Activated T-cell treated with anti-CD3 and anti-CD28 coated beads, Interleukin-2, amount 50 U/mL, for 48 hours (primary cell): ENCODE measurements at regions not wholly inside any gene's neighbourhood (a gene's known extent, or its start where the extent isn't known, plus 50 kb on each side); places are given as distances from the start of the nearest gene placed in this dataset.
"Not testable (repeated sequence)": the region's sequence is repeated elsewhere in the genome, so short reads cannot be mapped to it uniquely, and the experiment has no call there.

ENCODE experiments used
- DNase-seq, 2 experiments: peaks; one replicate each; pipeline ENCODE4 v3.0.0-alpha.2; 2020

DNA sequence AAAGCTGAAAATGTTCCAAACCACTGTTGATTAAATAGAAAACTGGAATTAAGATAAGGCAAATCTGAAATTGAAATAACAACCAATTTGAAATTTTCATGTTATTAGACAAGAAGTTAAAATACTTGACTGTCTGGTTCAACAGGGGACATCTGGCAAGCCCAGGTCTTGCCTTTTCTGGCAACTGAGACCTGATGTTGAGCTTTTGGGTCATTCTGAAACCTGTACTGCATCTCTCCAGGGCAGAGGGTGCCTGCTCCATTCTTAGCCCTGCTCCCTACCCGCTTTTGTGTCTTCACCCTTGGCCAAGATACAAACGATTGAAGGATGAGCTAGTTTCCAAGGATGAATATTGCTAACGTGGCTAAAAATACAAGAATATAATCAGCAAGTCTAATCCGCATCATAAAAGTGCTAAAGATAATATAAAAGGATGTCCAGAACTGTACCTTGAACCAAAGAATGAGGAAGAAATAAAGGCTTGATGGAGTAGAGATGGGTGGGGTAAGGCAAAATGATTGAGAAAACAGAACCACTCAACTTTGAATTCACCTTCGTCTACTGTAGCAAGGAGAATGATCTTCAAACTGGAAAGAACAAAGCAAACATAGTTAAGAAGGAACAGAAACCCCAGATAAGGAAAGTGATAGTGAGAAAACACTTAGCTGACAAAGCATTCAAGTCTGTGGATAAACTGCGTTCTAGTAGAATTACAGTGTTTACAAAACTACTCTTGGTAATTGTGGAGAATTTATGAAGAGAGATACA is 109.8 kb upstream of the MAN1A1 start:
- DNase-seq: no peak

DNA sequence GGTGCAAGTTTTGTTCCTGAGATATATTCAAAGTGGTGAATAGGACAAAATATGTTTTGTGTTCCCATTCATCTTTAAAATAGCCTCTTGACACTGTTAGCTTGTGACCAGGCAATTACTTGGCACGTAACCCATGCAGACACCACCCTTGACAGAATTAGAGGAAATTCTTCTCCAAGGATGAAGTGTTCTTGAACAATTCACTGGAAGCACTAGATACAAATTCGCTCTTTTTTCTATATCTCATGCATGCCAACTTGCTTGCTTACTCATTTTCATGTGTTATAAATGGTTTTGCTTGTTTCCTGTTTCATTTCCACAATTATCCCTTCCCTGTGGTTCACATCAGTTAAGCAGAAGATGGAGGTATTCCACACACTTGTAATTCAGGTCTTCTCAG is 105.2 kb upstream of the MAN1A1 start:
- DNase-seq: no peak

DNA sequence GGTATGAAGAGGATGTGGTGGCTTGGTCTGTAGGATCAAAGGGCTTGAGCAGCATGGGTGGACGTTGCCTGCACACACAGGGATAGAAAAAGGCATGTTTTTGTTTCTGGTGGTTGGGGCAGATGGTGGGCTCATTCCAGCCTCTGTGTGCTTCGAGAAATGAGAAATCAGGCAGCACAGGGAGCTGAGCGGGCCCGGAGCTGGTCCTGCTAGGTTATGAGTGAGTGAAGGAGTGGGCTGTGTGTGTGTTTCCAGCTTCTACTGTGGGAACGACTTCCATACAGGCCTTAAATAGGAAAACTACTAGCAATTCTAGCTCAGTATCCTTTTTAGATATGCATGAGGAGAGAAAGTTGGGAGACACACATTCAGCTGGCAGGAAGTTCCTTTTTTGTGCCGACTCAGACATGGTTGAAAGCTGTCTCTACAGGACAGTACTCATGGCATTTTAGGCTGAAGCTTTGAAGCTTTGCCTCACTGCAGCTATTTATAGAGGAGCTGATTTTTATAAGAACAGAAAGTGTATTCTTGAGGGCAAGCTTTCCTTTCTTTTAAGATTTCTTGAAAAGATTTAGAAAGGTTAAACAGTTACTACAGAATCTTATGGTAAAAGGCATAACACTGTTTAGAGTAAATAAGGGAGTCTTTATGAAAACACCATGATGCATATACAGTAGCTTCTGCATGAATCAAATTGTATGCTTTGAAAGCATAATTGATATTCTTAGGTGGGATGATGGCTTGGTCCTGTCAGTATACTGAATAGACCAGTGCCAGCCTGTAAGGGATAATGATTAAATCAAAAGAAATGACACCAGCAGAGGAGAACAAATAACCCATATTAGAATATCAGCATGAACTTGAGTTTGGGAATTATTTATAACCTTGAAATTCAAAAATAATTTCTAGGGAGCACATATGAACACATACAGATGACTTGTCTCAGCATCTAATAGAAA is 104.0 kb upstream of the MAN1A1 start:
- no peak for DNase-seq

DNA sequence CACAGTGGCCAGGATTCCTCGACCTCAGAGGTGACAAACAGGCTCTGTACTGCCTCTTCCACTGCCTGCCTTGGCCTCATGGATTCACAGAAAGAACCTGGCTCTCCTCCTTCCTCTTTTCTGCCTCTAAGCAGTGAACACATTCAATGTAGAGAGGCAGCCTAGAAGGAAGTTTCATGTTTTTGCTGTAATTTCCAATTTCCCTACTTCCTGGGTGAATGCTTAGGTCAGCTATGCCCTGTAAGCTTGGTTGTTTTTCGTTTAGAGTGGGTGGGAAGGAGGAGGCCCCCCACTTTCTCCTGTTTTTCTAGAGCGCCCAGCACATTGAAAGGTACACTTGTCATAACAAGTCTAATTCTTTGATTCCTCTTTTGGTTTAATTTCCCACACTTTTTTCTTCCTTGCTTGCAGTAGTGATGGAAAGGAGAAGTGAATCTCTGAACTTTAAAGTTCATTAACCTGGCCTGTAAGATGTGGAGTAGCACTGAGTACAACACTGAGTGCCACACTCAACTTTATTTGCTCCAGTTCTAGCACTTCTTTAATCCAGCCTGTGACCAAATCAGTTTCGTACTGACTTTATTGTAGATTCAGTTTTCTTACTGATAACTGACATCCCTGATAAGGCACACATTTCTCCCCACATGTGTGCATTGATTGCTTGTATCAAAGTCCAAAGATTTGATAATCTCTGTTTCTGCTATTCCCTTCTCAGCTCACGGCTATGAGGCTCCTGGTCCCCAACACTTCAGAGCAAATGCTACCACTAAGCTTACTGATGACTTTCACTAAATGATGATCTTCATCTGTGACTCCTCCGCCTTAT is 100.0 kb upstream of the MAN1A1 start:
- DNase-seq: no peak

DNA sequence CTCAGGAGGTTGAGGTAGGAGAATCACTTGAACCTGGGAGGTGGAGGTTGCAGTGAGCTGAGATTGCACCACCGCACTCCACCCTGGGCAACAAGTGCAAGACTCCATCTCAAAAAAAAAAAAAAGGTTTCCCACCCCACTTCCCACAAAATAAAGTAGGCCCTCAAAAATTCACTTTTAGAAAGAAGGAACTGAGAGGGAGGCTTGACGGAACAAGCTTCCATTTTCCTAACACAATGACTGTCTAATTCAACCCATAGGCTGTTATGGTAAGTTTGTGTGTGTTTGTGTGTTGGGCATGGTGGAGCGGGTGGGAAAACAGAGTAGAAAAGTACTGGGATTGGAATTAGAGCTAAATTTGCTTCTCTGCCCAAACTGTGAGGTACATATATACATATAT is 98.4 kb upstream of the MAN1A1 start:
- DNase-seq: no peak

DNA sequence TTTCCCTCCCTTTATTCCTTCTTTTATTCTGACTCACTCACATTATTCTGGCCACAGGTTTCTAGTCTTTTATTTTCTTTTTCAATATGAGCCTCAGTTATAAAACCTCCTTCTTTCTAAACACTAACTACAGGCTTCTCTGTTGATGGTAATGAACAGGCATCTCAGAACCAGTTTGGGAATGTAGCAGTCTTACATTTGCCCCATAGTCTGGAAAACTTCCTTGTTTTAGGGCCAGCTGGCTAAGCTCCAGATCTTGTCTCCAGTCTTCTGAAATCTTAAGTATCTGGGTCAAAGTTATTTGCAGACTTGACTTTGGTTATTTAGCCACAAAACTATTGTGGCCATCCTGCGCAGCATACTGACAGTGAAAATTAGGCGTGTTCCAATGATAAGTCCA is 97.0 kb upstream of the MAN1A1 start:
- no peak for DNase-seq

DNA sequence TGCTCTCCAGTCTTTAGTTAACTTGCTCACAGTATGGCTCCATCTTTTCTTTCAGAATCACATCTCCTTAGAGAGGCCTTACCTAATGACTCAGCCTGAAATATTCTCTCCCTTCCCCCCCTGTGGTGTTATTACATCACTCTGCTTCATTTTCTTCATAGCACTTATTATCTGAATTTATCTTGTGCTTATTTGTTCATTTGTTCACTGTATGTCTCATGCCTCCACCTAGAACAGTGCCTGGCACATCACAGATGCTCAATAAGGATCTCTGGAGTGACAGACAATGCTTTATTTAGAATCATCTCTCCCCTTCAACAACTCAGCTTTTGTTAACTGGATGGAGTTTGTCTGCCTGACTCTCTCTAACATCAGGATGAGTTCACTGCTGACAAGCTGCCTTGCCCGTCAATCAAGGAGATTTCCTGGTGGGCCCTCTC is 96.6 kb upstream of the MAN1A1 start:
- no peak for DNase-seq

DNA sequence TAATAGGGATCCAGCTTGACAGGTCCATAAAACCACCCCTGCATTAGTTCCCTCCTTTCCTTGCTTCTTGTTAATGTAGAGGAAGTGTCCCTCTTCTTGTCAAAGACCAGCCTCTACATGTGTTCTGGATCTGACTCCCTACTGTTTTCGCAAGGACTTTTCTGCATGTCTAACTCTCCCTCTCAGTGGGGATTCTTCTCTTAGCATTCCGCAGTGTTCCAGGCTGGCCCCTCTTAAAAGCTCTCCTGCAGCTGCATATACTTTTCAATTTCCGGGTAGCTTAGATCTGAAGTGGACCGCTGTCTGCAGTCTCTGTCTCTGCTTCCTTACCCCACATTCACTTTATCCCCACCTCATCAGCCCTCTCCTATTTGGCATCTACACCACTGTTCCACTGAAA is 96.1 kb upstream of the MAN1A1 start:
- no peak for DNase-seq

DNA sequence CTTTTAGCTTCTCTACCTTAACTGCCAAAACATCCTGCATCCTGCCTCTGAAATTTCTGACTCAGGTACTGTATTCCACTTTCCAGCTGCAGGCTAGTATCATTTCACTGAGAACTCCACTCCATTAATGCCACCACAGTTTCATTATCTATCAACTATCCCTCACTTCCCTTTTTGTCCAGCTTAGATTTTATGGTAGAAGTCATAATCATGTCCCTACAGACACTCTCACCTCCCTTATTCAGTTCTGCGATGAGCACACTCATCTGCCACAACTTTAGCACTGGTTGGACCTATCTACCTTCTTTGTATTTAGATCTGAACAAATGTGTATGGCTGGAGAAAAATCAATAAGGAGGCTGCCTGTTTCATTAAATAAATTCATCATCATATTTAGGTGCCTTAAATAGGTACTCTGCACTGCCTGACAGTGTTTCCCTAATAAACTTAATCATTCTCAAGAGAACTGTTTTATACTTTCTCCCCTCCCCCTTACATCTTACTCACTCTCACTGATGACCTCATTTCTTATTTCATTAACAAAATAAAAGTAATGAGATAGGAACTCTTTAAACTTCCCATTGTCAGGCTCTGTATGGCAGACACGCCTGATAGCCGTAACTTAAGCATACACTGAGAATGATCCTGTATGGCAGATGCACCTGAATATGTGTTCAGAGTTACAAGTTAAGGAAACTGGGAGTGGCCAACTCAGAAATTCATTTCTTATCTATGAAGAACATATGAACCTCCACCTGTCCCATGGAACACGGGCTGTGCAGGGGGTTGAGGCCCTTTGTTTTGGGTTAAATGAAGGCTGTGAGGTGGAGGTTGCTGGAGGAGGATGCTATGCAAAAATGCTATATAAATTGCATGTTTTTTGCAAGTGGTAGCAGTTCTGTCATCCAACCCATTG is 95.3 kb upstream of the MAN1A1 start:
- no peak for DNase-seq

DNA sequence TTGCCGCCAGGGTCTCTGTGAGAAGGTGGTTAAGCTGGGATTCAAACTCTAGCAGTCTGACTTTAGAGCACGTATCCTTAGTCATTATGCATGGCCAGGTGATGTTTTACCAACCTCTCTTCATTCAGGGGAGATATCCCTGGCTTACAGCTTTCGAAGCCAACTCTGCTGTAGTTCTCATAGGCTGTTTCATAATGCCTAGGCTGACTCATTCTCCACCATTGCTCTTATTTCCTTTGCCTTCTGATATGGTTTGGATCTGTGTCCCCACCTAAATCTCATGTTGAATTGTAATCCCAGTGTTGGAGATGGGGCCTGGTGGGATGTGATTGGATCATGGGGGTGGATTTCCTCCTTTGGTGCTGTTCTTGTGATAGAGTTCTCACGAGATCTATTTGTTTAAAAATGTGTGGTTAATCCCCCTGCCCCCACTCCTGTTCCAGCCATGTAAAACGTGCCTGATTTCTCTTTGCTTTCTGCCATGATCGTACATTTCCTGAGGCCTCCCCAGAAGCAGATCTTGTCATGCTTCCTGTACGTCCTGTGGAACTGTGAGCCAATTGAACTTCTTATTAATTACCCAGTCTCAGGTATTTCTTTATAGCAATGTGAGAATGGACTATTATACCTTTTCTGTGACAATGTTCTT is 94.6 kb upstream of the MAN1A1 start:
- no peak for DNase-seq

DNA sequence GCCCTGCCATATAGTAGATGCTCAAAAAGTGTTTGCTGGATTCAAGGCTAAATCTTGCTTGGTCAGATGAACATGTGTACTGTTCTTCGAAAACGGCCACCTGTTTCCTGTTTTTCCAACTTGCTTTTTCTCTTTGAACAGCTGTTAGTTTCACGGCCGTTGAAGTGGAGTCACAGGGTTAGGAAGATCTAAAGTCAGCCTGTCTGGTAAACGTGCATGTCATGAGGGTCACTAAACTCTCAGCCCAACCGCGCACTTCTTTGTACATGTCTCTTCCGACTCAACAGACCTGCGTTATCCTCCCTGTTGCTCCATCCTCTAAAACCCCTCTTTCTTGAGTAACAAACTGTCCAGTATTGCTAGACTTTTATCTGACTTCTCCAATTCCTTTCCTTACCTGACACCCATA is 93.2 kb upstream of the MAN1A1 start:
- DNase-seq: no peak

DNA sequence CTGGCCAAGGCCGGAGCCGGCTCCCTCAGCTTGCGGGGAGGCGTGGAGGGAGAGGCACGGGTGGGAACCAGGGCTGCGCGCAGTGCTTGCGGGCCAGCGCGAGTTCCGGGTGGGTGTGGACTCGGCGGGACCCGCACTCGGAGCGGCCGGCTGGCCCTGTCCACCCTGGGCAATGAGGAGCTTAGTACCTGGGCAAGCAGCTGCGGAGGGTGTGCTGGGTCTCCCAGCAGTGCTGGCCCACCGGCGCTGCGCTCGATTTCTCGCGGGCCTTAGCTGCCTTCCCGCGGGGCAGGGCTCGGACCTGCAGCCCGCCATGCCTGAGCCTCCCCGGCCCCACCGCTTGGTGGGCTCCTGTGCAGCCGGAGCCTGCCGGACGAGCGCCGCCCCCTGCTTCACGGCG is 91.4 kb upstream of the MAN1A1 start:
- DNase-seq: no peak

DNA sequence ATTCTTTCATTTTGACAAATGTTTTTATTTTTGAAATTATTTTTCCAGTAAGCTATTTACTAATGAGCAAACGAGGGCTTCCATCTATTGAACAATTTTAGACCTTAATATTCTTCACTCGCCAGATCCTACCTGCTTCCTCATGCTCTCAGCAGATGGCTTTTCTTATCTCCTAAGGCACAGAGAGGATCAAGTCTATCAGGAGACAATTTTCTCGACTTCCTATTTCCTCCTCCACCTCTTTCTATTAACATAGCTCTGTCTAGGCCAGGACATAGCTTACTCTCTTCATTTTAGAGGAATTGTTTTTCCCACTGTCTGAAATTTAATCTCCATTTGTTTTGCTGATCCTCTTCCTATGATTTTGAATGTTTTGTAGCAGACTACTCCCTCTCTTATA is 87.0 kb upstream of the MAN1A1 start:
- DNase-seq: no peak

DNA sequence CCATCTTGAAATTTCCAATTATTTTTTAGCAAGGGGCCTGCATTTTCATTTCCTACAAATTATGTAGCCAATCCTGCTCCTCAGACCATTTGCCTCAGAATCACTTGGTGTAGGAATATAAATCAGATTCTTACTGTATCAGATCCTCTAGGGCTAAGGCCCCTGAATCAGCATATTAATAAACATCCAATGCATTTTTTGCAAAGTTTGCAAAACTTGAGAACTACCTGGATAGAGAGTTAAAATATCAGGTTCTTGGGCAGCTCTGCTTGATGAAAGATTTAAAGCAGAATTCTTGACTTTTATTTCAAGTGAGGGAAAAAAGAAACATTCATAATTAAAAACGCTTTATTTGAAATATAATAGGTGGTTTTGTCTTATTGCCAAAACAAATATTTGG is 82.2 kb upstream of the MAN1A1 start:
- DNase-seq: no peak

DNA sequence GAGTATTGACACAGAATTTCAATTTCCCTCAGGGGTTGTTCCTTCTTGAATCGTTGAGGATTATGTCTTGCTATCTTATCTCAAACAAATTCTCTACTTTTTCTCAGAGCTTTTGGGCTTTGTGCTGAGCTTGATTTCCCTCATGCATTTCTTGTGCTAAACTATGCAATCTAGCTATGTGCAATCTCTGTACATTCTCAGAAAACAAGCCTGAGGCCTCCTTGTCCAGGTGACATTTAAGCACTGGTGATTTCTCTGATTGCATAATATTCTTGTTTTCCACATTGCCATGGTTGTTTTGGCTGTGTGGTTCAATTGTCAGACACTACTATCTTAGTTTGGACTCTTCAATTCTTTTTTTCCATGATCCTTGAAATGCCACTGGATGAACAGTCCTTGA is 81.2 kb upstream of the MAN1A1 start:
- no peak for DNase-seq

DNA sequence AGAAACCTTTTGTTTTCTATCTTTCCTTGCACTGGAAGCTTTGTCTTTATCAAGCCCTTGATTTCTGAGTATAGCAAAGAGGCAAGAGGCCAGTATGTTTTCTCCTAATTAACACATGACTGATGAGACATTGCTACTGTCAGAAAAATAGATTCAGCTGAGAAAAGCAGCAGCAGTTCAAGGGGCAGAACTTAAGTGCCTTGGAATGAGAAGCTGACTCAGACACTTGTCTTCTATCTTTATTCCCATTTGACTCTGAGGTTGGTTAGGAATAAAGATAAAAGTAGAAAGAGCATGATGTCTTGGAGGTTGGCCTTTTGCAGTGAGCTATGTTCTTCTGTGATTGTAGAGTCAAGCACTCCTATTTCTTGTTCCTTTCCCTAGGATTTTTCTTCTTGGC is 79.1 kb upstream of the MAN1A1 start:
- DNase-seq: no peak

DNA sequence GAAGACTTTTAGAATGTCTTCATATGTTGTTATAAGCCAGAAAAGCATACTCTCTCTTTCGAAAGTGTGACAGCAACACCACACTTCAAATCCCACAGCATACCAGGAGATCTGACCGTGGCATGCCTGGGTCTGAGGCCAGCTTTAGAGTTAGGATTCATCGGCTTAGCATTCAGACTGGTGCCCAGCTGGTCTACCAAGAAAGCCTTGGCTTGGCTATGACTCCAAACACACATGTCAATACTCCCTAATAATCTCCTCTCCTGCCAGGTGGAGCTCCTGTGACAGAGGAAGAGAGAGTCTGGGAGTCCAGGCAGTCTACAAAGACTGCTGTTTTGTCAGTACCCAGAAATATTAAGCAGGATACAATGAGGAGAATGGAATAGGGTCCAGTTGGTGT is 77.1 kb upstream of the MAN1A1 start:
- no peak for DNase-seq

DNA sequence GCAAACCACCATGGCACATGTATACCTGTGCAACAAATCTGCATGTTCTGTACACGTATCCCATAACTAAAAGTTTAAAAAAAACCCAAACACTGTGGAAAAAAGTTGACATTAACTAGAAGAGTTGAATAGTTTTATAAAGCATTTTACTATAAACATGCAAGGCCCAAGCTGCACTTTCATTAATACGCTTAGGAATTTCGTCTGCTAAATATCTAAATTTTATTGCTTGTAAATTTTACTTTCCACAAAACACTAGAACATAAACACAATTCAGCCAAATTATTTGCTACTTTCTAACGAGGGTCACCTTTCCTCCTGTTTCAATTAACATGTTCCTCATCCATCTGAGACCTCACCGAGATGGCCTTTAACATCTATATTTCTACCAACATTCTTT is 74.4 kb upstream of the MAN1A1 start:
- no peak for DNase-seq

DNA sequence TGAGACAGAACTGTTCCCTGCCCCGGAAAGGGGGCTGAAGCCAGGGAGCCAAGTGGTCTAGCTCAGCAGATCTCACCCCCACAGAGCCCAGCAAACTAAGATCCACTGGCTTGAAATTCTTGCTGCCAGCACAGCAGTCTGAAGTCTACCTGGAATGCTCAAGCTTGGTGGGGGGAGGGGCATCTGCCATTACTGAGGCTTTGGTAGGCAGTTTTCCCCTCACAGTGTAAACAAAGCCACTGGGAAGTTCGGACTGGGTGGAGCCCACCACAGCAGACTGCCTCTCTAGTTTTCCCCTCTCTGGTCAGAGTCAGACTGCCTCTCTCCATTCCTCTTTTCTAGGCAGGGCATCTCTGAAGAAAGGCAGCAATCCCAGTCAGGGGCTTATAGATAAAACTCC is 68.5 kb upstream of the MAN1A1 start:
- not testable (repeated sequence) for DNase-seq

DNA sequence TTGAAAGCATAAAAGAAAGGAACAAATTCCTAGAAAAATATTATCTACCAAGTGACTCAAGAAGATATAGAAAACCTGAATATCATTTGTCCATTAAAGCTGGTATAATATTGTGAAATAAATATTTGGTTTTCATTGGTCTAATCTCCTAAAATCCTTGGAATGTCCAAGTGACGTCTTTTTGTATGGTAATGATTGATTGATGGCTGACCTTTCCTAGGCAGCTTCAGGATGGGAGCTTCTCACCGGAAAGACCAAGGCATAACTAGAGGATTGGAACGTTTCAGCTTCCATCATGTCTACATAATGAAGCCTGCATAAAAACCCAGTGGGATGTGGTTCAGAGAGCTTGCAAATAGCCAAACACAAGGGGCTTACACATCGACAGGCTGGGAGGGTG is 57.6 kb upstream of the MAN1A1 start:
- no peak for DNase-seq

DNA sequence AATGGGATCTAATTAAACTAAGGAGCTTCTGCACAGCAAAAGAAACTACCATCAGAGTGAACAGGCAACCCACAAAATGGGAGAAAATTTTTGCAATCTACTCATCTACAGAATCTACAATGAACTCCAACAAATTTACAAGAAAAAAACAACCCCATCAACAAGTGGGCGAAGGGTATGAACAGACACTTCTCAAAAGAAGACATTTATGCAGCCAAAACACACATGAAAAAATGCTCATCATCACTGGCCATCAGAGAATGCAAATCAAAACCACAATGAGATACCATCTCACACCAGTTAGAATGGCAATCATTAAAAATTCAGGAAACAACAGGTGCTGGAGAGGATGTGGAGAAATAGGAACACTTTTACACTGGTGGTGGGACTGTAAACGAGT is 55.6 kb upstream of the MAN1A1 start:
- not testable (repeated sequence) for DNase-seq
